Activated T-helper 9 cell treated with anti-CD3 and anti-CD28 coated beads, Interleukin-2, amount 50 U/mL, for 16 hours (primary cell): ENCODE measurements at regions not wholly inside any gene's neighbourhood (a gene's known extent, or its start where the extent isn't known, plus 50 kb on each side); places are given as distances from the start of the nearest gene placed in this dataset.

Source experiments
- DNase-seq: peaks from one replicate; pipeline ENCODE4 v3.0.0-alpha.2; 2020; ENCODE audit warnings: low read depth

GRCh38 chr7:142409471-142409870, 151.6 kb upstream of the PRSS58 start:
- DNase-seq: no peak

DNA sequence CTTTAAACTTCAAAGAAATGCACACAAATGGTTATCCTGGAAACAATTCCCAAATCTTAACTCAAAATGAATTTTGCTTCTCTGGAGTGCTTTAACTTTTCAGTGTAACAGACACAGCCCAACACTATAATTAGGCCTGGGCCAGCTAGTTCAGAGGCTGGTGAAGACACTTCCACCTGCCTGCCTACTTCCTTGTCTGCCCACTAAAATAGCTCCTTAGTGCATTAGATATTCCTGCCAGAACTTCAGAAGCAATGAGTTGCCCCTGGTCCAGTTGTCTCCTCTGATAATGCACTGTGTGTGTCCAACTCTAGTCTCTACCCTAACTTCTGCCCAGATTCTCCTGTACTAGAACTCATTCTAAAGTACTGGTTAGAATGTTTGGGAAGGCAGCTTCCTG, 150.9 kb upstream of the PRSS58 start:
- no peak for DNase-seq

- DNase-seq: no peak
Observed at GRCh38 chr7:142407939-142408570, 150.2 kb upstream of the PRSS58 start.

- DNase-seq: no peak
Observed at GRCh38 chr7:142405122-142405765, 147.4 kb upstream of the PRSS58 start.

DNA sequence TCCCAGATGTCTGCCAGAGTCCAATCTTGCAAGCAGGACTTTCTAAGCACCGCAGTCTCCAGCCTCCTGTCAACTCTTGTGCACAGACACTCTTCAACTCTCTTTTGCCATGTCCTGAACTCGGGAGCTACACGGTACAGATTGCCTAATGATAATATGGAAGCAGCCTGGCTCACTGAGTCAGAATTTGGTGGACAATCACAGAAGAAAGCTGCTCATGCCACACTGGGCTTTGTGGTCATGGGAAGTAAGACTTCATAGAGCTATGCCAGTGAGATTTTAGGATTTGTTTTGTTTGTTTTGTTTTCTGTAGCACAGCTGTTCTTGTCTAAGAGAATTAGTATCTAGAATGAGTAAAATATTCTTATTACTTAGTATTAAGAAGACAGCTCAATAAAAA, 144.1 kb upstream of the PRSS58 start:
- DNase-seq: no peak

DNA sequence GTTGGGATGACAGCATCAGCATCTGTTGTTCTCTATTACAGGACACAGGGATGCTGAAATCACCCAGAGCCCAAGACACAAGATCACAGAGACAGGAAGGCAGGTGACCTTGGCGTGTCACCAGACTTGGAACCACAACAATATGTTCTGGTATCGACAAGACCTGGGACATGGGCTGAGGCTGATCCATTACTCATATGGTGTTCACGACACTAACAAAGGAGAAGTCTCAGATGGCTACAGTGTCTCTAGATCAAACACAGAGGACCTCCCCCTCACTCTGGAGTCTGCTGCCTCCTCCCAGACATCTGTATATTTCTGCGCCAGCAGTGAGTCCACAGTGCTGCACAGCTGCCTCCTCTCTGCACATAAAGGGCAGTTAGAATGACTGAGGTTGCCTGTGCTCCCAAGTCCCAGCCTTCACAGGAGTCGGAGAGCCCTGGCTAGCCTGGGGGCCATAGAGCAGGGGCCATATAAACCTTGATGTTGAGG, 142.2 kb upstream of the PRSS58 start:
- no peak for DNase-seq

GRCh38 chr7:142391191-142391992, 133.5 kb upstream of the PRSS58 start:
- DNase-seq: no peak

DNA sequence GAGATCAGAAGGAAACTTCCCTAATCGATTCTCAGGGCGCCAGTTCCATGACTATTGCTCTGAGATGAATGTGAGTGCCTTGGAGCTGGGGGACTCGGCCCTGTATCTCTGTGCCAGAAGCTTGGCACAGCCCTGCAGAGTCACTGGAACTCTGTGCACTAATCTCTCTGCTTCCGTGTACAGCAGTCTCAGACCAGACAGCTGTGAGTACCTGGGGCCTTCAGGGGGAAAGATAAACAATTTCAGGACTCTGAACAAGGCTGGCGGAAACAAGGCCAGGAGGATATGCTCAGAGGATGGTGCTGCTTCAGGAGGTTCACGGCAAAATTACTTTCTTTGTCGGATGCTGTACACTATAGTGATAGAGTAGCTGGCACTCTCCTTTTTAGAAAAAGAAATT, 131.7 kb upstream of the PRSS58 start:
- no peak for DNase-seq

GRCh38 chr7:142385491-142386340, 127.9 kb upstream of the PRSS58 start:
- no peak for DNase-seq

- DNase-seq: no peak
Observed at GRCh38 chr7:142384493-142384922, 126.7 kb upstream of the PRSS58 start.

DNA sequence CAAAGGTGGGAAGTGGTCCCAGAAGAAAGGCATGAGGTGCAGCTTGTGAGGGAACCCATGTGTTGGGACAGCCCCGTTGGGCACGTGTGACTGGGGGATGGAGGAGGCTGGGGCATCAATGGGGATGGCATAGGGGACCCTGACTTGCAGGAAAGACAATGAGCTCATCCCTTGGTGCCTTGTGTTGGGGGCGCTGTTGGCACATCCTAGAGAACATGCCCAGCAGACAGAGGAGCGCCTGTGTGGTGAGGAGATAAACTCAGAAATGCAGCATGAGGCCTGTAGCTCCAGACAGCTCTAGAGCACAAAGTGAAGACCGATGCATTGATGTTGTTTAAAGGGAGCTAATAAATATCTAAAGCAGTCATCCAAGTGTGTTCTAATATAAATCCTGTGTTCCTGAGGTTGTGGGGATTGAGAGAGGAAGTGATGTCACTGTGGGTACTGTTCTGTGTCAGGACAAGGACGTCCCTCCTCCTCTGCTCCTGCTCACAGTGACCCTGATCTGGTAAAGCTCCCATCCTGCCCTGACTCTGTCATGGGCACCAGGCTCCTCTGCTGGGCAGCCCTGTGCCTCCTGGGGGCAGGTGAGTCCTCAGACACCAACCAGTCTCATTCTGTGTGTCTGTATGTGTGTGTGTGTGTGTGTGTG, 126.1 kb upstream of the PRSS58 start:
- no peak for DNase-seq

DNA sequence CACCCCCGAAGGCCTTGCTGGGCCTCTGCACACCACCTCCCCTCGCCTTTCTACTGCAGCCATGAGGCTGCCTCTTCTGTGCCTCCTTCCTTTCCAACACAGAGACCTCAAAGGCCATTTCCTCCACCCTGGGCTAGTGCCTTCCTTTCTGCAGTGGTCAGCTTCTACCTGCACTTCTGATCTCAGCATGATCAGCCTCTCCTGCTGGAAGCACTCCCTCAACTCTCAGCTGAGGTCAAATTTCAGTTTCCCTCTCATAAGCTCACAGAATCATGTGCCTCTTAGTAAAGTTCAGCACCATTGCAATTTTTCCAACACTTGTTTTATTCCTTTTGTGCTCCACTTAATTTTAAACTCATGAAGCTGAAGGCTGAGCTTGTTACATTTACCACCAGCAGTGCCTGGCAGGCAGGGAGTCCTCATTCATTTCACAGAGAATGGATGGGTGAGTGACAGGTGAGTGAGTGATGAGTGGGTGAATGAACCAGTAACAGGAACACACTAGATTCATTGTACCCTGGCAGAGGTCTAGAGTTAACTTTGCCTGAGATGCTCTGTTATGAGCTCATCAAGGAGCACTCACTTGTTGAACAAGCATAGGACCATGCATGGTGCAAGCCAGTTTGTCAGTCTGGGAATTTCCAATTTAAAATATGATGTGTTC, 124.0 kb upstream of the PRSS58 start:
- DNase-seq: no peak

DNA sequence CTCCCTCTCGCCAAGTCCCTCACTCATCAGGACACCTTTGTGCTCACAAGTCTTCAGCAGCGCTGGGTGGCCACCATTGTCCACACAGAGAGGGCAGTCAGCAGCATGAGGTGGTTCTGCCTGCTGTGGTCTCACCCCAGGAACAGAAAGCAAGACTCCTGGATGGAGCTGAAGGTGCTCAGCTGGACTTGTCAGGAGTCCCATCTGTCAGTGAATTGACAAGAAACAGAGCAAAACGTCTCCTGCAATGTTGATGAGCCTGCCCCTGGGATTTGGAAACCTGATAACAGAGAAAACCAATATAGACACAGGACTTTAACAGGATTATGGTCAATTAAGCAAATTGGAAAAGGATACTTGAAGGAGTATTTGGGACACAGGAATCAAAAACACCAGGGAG, 122.2 kb upstream of the PRSS58 start:
- no peak for DNase-seq

GRCh38 chr7:142379201-142379885, 121.5 kb upstream of the PRSS58 start:
- no peak for DNase-seq

- DNase-seq: no peak
Observed at GRCh38 chr7:142377567-142377966, 119.7 kb upstream of the PRSS58 start.

GRCh38 chr7:142376356-142376997, 118.6 kb upstream of the PRSS58 start:
- no peak for DNase-seq

DNA sequence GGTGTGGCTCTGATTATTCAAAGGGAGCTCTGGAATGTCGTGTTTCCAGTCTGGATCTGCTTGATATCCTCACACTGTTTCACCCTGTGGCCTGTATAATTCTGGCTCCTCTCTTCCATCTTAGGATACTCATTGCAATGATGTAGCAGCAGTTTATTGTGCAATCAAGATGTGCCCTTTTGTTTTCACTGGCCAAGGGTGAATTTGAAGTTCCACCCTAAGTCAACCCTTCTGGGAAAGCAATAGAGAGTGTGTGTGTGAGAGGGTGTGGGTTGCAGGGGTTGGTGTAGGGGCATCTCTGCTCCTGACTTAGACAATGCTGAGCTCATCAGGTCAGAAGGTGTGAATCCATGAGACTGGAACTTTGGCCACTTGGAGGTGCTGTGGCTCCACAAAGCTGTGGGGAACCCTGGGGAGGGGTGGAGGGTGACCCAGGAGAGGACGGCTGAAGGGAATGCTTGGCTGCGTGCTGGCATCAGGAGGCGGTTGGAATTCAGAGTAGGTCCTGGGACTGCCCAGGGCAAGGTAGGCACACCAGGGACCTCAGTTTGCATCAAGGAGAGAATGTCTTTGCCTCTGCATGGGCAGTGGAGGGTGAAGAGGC, 118.0 kb upstream of the PRSS58 start:
- DNase-seq: no peak

DNA sequence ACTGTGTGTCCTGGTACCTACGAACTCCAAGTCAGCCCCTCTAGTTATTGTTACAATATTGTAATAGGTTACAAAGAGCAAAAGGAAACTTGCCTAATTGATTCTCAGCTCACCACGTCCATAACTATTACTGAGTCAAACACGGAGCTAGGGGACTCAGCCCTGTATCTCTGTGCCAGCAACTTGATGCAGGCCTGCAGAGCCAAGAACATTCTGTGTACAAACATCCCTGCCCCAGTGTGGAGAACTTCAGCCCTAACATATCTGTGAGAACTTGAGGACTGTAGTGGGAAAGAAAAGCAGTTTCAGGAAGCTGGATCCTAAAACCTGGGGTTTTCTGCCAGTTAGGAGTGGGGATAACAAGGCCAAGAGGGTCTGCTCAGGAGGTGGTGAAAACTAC, 114.9 kb upstream of the PRSS58 start:
- no peak for DNase-seq

DNA sequence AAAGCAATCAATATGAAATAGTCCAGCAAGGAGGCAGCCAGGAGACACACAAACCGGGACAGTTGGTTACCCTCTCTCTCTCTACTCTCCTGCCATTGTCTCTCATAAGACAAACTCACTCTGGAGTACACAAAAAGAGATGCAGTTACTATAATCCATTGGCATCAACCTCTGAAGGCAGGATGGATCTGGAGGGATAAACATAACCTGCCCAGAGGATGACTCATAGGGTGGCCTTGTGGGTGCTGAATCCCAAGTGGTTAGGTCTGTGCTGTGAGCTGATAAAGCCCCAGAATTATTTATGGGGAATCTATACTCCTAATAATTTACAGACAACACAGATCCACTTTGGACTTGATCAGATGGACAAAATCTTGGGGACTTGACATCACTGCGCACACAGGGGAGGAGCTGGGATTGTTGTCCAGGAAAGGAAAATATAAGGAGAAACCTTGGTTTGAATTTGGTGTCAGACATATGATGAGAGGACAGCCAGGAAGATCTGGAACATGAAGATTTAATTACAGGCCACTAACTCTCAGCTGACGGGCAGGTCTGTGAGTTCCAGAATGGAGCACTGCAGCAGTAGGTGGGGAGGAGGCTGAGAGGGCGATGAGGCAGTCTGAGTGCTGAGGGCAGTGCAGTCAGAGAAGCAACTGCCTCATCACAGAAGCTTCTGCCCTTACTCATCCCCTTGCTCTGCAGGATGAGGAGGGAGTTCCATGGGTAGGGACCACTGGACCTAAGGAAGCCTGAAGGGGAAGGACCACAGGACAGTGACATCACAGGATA, 113.9 kb upstream of the PRSS58 start:
- DNase-seq: no peak
